Smooth muscle cell (in vitro differentiated cells): ENCODE measurements at regions not wholly inside any gene's neighbourhood (a gene's known extent, or its start where the extent isn't known, plus 50 kb on each side); places are given as distances from the start of the nearest gene placed in this dataset.

ENCODE experiments used
- DNase-seq: peaks from one replicate; lab custom pipeline; 2025; ENCODE audit not compliant: unreplicated experiment; lab: John Stamatoyannopoulos, UW
- H2AFZ ChIP-seq: fragments of 200-600 bp; sonication (generic); 2 replicates; pipeline ENCODE4 v1.6.0; 2016; ENCODE audit warnings: antibody characterized with exemption, low read depth, mild to moderate bottlenecking
- H3F3A ChIP-seq: fragments of 200-600 bp; sonication (generic); 2 replicates; pipeline ENCODE4 v1.6.0; 2017; ENCODE audit warnings: antibody characterized with exemption, low read depth
- H3K27ac ChIP-seq: fragments of 200-600 bp; sonication (generic); 2 replicates; pipeline ENCODE4 v1.5.1; 2016; ENCODE audit warnings: low read depth, mild to moderate bottlenecking
- H3K27me3 ChIP-seq: fragments of 200-600 bp; sonication (generic); 2 replicates; pipeline ENCODE4 v1.6.1; 2016; ENCODE audit warnings: low read depth, mild to moderate bottlenecking
- H3K36me3 ChIP-seq: fragments of 200-600 bp; sonication (generic); 2 replicates; pipeline ENCODE4 v1.5.1; 2016; ENCODE audit warnings: low read depth
- H3K4me1 ChIP-seq: fragments of 200-600 bp; sonication (generic); 2 replicates; pipeline ENCODE4 v1.5.1; 2016; ENCODE audit warnings: low read depth
- H3K4me2 ChIP-seq: fragments of 200-600 bp; sonication (generic); 2 replicates; pipeline ENCODE4 v1.6.0; 2016; ENCODE audit warnings: mild to moderate bottlenecking
- H3K4me3 ChIP-seq: fragments of 200-600 bp; sonication (generic); 2 replicates; pipeline ENCODE4 v1.5.1; 2016; ENCODE audit warnings: mild to moderate bottlenecking
- H3K79me2 ChIP-seq: fragments of 200-600 bp; sonication (generic); 2 replicates; pipeline ENCODE4 v1.6.0; 2016; ENCODE audit warnings: low read depth, mild to moderate bottlenecking
- H3K9ac ChIP-seq: fragments of 200-600 bp; sonication (generic); 2 replicates; pipeline ENCODE4 v1.6.0; 2016; ENCODE audit warnings: low read depth
- H3K9me3 ChIP-seq: fragments of 200-600 bp; sonication (generic); replicated peaks from 2 replicates; pipeline ENCODE4 v1.5.1; 2016; ENCODE audit warnings: low read depth
- H4K20me1 ChIP-seq: fragments of 200-600 bp; sonication (generic); 2 replicates; pipeline ENCODE4 v1.6.0; 2016; ENCODE audit warnings: low read depth
- CTCF ChIP-seq: fragments of 200-600 bp; sonication (generic); IDR thresholded peaks from 2 replicates; pipeline ENCODE4 v1.5.1; 2017; ENCODE audit warnings: borderline replicate concordance, mild to moderate bottlenecking, antibody characterized with exemption; ENCODE audit not compliant: insufficient read depth, poor library complexity, severe bottlenecking
- WGBS: methylation state at CpG from one replicate; pipeline ENCODE4 v1.1.7; 2016; ENCODE audit warnings: low lambda C conversion rate; 5-methylcytosine and 5-hydroxymethylcytosine counted together

- DNase-seq = no peak
- peak overlapping the region; percentile 58 for H3K27ac ChIP-seq
- H3K36me3 ChIP-seq = no peaks in the 10 kb centered on the region
- H3K4me2 ChIP-seq = peak overlapping the region; percentile 6
- no peak overlapping the region for H3K4me3 ChIP-seq
- no peak overlapping the region for H3K9ac ChIP-seq
- H3K4me1 ChIP-seq = peaks cover 12% of the 10 kb centered on the region
- H3K27me3 ChIP-seq = no peaks in the 10 kb centered on the region
- no peaks in the 10 kb centered on the region for H4K20me1 ChIP-seq
- WGBS = 37% methylated on average over 9 of the region's 9 CpGs
- H3F3A ChIP-seq = peaks cover 3% of the 10 kb centered on the region
- H3K79me2 ChIP-seq = no peaks in the 10 kb centered on the region
- no peak overlapping the region for H2AFZ ChIP-seq
- no peak for TF ChIP-seq CTCF
- peaks cover 3% of the 10 kb centered on the region for H3K9me3 ChIP-seq
These were observed 201.8 kb downstream of the NSG2 start for GRCh38 chr5:174247301-174247700.

- no peak for DNase-seq
- H3K79me2 ChIP-seq = no peaks in the 10 kb centered on the region
- H3K4me2 ChIP-seq = no peak overlapping the region
- H3K9ac ChIP-seq = no peak overlapping the region
- 28% methylated on average over 5 of the region's 5 CpGs for WGBS
- no peak overlapping the region for H3K27ac ChIP-seq
- H2AFZ ChIP-seq = no peak overlapping the region
- H3K27me3 ChIP-seq = no peaks in the 10 kb centered on the region
- H4K20me1 ChIP-seq = no peaks in the 10 kb centered on the region
- no peaks in the 10 kb centered on the region for H3K36me3 ChIP-seq
- H3K4me1 ChIP-seq = peaks cover 12% of the 10 kb centered on the region
- no peak overlapping the region for H3K4me3 ChIP-seq
- H3F3A ChIP-seq = peaks cover 3% of the 10 kb centered on the region
- no peaks in the 10 kb centered on the region for H3K9me3 ChIP-seq
- TF ChIP-seq CTCF = no peak
These were observed 205.9 kb downstream of the NSG2 start for GRCh38 chr5:174251305-174252000.

GRCh38 chr5:174252121-174252520 is 206.6 kb downstream of the NSG2 start:
- no peaks in the 10 kb centered on the region for H3K27me3 ChIP-seq
- H3K79me2 ChIP-seq = no peaks in the 10 kb centered on the region
- no peaks in the 10 kb centered on the region for H3K36me3 ChIP-seq
- H3K9ac ChIP-seq = no peak overlapping the region
- 43% methylated on average over 1 of the region's 1 CpG for WGBS
- H3F3A ChIP-seq = peaks cover 3% of the 10 kb centered on the region
- no peak overlapping the region for H3K4me3 ChIP-seq
- no peak overlapping the region for H3K4me2 ChIP-seq
- no peak overlapping the region for H2AFZ ChIP-seq
- no peak overlapping the region for H3K27ac ChIP-seq
- no peak for TF ChIP-seq CTCF
- DNase-seq = no peak
- H3K9me3 ChIP-seq = no peaks in the 10 kb centered on the region
- peaks cover 8% of the 10 kb centered on the region for H3K4me1 ChIP-seq
- no peaks in the 10 kb centered on the region for H4K20me1 ChIP-seq
